DMS79 (cell line): ENCODE measurements at regions not wholly inside any gene's neighbourhood (a gene's known extent, or its start where the extent isn't known, plus 50 kb on each side); places are given as distances from the start of the nearest gene placed in this dataset.
"Not testable (repeated sequence)": the region's sequence is repeated elsewhere in the genome, so short reads cannot be mapped to it uniquely, and the experiment has no call there.

ENCODE experiments used
- DNase-seq: peaks from one replicate; lab custom pipeline; 2025; lab: John Stamatoyannopoulos, UW

GRCh38 chr3:106317141-106318055 lies 448.6 kb upstream of the CBLB start:
- no peak for DNase-seq

- DNase-seq, result not testable (repeated sequence)
Observed at GRCh38 chr3:106321438-106321837, 452.6 kb upstream of the CBLB start.

GRCh38 chr3:106323586-106323985 lies 454.8 kb upstream of the CBLB start:
- DNase-seq, result no peak

- no peak for DNase-seq
Observed at GRCh38 chr3:106326941-106327695, 458.3 kb upstream of the CBLB start.

- DNase-seq, result no peak
Observed at GRCh38 chr3:106327696-106328025, 458.8 kb upstream of the CBLB start.

- no peak for DNase-seq
Observed at GRCh38 chr3:106328224-106328623, 459.4 kb upstream of the CBLB start.

- no peak for DNase-seq
Observed at GRCh38 chr3:106329521-106329920, 460.7 kb upstream of the CBLB start.

- DNase-seq, result no peak
Observed at GRCh38 chr3:106331636-106332035, 462.8 kb upstream of the CBLB start.

GRCh38 chr3:106332129-106332528 lies 463.3 kb upstream of the CBLB start:
- DNase-seq, result no peak

GRCh38 chr3:106332884-106333283 lies 464.1 kb upstream of the CBLB start:
- DNase-seq, result no peak

- DNase-seq, result no peak
Observed at GRCh38 chr3:106333911-106334618, 465.3 kb upstream of the CBLB start.

- DNase-seq, result no peak
Observed at GRCh38 chr3:106336619-106337018, 467.8 kb upstream of the CBLB start.

- DNase-seq, result no peak
Observed at GRCh38 chr3:106337116-106337515, 468.3 kb upstream of the CBLB start.

GRCh38 chr3:106338582-106339214 lies 469.9 kb upstream of the CBLB start:
- DNase-seq, result no peak

- no peak for DNase-seq
Observed at GRCh38 chr3:106339551-106339950, 470.7 kb upstream of the CBLB start.

GRCh38 chr3:106341087-106341486 lies 472.3 kb upstream of the CBLB start:
- no peak for DNase-seq

- DNase-seq, result no peak
Observed at GRCh38 chr3:106341586-106342162, 472.9 kb upstream of the CBLB start.

- no peak for DNase-seq
Observed at GRCh38 chr3:106342386-106342785, 473.6 kb upstream of the CBLB start.

- no peak for DNase-seq
Observed at GRCh38 chr3:106343811-106344210, 475.0 kb upstream of the CBLB start.

GRCh38 chr3:106345353-106346027 lies 476.7 kb upstream of the CBLB start:
- no peak for DNase-seq

- DNase-seq, result no peak
Observed at GRCh38 chr3:106347350-106347749, 478.5 kb upstream of the CBLB start.
